GM18858 (cell line): ENCODE measurements at regions not wholly inside any gene's neighbourhood (a gene's known extent, or its start where the extent isn't known, plus 50 kb on each side); places are given as distances from the start of the nearest gene placed in this dataset.
"Not testable (repeated sequence)": the region's sequence is repeated elsewhere in the genome, so short reads cannot be mapped to it uniquely, and the experiment has no call there.

Source experiments
- ATAC-seq: cut with Tn5 transposase; IDR thresholded peaks from one replicate; pipeline ENCODE4 v1.9.1; 2021; ENCODE audit not compliant: unreplicated experiment

DNA sequence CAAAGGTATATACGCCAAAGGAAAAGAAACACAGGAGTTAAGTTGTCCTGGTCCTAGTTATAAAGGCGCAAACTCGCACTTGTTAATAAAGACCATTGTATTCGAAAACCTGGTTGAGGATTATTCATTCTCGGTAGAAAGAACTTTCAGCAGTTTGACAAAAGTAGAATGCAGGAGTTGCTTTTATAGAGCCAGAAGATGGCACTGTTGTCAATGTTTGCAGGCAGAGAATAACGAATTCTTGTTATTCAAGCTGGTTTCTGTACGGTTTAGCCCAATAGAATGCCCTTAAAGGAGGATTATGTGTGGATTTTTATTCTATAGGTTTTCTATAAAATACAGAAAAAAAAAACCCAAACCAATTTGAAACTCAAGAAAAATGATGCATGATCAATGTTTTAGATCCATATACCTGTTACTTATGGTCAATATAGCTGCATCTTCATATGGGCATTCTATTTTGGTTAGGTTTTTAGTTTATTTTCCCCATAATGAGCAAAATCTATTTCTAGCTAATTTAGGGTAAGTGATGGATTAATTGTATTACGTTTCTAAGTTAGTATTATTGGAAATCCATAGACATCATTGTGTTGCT is 510.3 kb downstream of the PLCL1 start:
- peak; percentile 61 for ATAC-seq

DNA sequence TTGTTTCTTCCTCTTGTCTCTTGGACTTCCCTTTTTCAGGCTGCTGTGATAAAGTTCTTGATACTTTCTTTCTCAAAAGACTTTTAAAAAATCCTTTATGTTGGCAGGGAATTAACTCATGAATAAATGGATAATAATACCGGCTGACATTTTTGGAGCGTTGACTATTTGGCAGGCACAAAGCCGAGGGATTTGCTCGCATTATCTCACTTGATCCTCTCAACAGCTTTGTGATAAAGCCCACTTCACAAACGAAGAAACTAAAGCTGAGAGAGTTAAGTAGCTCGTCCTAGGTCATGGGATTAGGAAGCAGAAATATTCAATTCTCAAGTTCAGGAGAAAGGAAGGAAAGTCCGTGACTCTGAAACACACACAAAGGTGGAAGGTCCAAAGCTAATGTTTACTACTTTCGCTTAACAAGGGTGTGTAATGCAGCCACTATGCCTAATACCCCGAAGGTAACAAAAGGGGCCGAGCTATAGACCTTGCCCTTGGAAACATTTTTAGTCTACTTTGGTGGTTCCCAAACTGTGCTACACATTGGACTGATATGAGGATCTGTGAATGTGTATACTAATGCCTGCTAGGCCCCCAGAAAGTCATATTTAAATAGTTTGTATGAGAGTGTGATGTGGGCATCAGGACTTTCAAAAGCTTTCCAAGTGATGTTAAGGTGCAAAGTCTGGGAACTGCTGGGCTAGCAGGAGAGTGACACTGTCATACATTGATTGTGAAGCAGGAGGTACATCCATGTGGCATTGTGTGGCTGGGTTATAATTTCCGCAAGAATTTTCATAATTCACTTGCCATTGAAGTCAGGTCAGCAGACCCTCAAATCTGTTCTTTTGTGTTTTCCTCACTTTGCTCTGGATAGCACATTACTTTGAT is 508.4 kb downstream of the PLCL1 start:
- ATAC-seq = no peak

DNA sequence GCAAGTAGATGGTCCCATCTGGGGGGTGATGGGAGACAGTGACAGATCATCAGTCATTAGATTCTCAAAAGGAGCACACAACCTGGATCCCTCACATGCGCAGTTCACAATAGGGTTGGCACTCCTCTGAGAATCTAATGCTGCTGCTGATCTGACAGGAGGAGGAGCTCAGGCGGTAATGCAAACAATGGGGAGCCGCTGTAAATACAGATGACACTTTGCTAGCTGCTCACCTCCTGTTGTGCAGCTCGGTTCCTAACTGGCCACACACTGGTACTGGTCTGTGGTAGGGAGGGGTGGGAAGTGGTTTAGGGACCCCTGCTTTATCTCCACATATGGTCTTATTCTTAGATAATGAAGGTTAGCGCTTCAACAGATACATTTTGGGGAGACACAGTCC is 506.6 kb downstream of the PLCL1 start:
- no peak for ATAC-seq

DNA sequence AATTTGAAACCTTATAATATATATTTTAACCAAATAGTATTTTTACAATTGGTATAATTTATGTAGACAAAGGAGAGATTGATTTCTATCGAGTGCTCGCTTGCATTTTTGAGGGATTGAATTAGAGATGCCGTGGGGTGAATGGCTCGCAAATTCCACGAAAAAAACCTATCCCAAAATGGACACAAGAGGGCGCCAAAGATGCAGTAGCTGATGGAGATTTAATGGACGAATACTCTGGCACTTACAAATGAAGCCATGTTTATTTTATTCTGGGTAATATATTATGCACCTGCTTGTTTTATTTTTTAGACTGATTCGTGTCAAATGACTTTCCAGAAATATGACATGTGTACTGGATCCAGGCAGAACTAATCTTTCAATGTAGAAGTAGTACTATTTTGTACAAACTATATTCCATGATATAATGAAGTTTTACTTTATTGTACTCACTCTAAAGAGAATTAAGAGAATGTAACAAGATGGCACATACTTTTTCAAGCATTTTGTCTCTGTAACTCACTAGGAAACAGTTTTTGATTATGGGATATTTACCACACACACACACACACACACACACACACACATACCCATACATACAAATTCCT is 505.4 kb downstream of the PLCL1 start:
- ATAC-seq = no peak

DNA sequence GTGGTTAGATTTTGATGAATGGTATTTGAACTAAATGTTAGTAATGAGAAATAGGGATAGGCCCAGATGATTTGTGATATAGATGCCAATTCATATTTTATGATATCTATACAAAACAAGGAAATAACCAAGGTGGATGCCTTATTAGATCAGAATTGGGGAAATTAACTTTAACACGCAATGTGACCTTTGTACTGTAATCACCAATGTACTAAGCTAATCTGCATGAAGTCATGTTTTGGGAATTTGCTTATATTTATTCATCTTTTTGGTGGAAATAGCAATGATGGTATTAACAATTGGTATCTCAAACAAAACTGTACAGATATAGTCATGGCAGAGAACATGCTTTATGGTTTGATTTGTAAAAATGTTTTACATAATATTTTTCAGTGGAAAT is 504.7 kb downstream of the PLCL1 start:
- no peak for ATAC-seq

DNA sequence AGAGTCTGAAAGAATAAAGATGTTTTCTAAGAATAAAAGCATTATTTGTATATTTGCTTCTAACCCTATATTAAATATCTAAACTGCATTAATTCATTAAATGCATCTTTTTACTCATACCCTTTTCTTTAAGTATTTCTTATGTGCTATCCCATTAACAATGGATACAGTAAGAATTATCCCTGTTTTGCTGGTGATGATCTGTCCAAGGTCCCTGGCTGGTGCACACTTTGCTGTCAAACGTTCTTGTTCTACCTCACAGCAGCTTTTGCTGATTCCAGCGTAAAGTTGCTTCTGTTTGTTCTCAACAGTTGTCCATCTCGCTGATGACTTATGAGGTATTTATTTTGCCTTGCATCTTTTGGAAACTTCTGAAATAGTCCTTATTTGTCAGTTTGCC is 504.0 kb downstream of the PLCL1 start:
- no peak for ATAC-seq

DNA sequence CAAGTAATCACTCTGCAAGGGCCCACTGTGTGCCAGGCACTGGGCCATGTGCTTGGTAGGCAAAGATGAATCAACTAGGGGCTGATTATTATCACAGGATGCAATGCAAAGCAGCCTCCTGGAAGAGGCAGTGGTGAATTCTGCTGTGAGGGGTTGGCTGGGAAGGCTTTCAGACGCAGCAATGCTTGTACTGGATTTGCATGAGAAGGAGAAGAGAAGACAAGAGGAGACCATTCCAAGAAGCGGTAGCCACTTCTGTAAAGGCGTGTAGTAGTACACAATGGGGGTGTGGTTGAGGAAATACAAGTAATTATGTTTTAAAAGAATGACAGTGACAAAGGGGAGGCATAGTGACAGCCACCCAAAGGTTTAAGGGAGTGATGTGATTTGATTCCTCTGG is 502.7 kb downstream of the PLCL1 start:
- no peak for ATAC-seq

DNA sequence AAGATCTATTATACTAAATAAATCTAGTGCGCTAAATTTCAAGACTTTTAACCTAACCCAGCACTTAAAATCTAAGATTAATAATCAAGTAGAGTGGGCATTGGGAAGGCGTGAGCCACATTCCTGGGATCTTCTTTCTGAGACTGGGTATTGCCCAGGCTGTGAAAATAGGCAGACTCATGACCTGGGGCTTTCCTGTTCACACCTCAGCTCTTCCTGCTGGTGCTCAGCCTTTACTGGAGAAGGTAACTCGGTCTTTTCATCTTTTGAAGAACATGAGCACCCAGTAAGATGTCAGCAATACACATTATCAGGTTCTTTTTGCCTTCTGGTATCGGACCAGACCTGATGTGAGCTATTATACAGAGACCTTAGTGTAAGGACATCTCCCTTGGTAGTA is 500.5 kb downstream of the PLCL1 start:
- ATAC-seq = no peak

DNA sequence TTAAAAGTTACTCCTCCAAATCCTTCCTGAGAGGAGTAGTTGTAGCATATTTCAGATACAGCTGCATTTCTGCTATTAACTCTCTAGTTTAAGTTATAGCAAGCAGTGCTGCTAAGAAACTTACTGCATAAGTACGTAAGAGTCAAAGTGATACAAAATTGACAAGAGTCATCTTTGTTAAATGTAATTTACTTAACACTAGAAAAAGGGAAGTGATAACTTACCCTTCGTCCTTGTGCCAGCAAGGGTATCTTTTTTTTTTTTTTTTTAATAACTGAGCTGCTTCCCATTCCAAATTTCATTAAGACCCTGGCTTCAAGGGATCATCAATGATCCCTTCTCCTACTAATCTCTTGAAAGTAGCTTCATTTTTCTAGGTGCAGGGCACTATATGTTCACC is 493.0 kb downstream of the PLCL1 start:
- peak; percentile 42 for ATAC-seq

DNA sequence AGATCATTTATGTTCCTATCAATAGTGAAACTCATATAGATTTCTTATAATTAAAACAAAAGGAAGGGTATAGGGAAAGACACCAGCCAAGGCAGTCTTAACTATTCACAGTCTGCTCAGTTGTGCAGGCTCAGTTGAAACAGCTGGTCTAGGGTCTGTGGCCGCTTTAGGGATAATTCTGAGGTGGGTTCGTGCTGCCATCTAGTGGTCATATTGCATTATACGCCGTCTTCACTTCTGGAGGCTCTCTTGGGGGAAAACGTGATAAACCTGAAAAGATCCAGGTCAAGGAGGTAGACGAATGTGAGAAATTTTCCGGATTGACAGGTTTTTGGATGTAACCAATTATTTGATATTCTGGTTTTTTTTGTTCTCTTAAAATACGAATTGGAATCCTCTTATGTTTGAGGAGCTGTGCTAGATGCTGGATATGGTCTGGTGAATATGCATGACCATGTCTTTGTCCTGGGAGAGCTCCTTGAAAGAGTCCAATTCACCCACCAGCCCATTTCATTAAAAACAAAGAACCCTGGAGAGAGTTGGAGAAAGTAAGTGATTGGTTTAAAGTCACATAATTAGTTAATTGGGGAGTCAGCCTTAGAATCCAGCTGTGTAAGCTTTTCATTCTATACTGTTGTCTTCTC is 492.4 kb downstream of the PLCL1 start:
- ATAC-seq = peak; percentile 81

DNA sequence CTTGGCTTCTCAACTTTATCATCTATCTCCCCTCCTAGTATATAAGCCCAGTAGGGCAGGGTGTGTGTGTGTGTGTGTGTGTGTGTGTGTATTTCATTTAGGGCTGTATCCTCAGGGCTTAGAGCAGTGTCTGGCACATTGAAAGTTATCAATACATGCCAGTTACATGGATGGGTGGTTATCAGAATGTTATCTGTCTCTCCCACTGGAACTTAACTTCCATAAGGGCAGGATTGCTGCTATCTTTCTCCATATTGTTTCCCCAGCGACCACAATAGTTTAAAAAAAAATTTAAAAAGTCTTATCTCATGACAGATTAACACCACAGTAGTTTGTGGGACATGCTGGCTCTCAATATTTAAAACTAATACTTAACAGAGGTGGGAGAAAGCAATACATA is 488.9 kb downstream of the PLCL1 start:
- no peak for ATAC-seq

DNA sequence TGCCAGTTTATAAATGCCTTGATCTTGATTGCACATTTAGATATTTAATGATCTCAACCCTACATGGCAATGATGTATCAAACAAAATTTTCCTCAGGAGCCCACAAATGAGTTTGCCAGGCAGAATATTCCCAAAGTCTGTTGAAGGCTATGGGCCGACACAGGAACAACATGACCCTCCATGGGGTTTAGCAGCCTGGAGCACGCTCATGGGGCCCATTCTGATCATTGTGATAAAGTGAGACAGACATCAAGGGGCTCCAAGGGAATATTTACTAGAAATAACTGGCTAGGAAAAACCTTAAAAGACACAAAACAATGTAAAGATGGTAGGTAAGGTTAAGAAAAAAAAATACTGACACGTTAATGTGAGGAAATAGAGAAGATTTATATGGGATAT is 485.4 kb downstream of the PLCL1 start:
- no peak for ATAC-seq

DNA sequence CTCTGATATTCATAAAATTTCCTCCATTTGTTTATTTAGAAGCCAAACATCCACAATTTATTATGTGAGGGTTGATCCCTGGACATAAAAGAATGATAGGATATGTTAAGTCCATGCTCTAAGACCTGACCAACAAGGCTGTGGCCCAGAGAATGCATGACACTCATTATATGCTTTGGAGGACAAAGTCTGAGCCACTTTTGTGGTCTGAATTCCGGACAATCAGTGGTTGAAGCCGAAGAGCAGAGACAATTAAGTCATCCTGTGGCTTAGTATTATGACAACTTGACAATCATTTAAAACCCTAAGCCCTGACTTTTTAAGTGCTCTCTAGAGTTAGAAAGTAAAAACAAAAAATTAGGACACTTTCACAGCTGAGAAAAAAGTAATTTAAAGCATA is 483.3 kb downstream of the PLCL1 start:
- no peak for ATAC-seq

DNA sequence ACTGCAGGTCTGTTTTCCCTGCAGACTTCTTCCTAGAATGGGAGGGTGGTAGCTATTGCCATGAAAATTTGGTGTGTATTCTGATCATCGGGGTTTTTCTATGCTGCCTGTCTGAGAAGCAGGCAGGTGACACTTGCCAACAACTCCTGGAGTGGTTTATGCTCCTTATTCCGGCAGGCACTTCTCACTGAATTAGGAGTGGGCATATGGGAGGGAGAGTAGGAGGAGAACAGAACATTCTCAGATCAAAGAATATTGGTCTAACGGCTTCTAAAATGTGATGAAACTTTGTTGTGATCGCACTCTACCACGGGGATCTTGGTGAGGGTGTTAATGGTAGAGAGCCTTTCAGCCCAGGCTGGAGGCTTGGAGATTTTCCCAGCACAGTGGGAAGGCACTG is 480.8 kb downstream of the PLCL1 start:
- no peak for ATAC-seq

DNA sequence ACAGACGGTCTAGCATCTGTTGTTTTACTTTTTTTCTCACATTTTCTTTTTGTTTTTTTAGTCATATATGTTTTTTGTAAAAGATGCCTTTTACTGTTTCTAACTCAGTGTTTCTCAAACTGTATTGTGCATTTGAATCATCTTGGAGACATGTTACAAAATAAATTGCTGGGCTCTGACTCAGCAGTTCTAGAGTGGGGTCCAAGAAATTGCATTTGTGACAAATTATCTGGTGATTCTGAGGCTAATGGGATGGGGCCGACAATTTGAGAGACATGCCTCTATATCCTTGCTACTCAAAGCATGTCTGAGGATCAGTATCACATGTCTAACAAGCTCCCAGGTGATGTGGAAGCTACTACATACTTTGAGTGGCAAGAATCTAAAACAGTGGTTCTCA is 478.8 kb downstream of the PLCL1 start:
- ATAC-seq = no peak

DNA sequence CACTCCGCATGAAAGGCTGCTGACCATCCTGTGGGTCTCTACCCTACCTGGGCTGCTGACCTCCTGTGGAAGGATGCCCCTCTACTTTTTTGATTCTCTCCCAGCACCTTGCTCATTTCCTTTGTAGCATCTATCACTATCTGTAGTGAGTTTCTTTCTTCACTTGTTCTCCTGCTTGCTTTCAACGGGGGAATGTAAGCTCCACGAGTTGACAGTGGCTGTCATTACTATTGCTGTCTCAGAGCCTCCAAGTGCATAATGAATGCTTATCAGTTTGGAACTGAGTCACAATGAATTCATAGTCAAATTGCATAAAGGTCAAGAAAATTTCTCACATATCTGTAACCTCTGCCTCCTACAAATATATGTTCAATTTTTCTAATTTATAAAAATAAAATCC is 477.7 kb downstream of the PLCL1 start:
- ATAC-seq = no peak

DNA sequence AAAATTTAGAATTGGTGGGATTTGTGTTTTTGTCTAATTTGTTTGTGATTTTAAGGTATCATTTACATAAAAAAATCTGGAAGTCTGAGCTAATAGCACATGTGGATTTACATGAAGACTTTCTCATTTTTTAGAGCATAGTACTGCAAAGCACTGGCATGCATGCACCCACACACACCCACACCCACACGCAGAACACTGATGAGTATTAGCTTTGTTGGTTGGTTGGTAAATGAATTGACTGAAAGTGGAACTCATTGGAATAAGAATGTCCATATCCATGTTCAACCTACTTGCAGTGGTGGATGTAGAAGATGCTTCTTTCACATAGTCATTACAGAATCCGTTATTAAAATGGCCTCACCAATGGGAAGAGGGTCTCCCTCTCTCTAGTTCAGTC is 475.8 kb downstream of the PLCL1 start:
- no peak for ATAC-seq

DNA sequence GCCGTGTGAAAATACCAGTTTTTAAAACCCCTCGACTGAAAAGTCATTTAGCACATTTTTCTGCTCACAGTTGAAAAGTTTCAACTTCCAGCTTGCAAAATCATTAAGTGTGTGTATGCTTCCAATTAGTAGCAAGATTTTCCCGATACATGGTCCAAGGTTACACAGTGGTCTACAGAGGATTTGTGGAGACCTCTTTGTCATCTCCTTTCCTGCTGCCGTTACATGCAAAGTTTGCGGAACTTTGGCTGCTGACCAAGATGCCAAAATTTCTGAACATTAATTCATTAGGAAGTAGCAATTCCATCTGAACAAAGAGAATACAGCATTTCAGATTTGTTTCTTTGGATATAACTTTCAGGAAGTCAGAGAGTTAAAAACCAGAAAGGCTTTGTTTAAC is 474.6 kb downstream of the PLCL1 start:
- ATAC-seq = no peak

DNA sequence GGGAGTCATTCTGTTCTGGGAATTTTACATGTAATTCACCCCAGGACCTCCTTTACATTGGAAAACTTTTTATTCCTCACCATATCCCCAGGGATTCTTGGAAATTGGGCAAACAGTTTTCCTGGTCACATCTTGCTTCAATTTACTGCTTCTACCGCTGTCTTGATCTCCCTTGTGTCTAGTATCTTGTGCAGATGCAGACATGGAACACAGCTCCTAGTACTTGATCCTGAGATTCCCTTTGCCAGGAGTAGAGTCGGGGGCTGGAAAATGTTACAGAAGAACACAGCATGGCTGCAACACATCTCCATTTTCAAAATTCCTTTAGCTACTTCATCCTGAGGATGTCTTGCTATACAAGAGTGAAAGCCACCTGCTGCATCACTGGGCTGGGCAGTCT is 472.8 kb downstream of the PLCL1 start:
- no peak for ATAC-seq

DNA sequence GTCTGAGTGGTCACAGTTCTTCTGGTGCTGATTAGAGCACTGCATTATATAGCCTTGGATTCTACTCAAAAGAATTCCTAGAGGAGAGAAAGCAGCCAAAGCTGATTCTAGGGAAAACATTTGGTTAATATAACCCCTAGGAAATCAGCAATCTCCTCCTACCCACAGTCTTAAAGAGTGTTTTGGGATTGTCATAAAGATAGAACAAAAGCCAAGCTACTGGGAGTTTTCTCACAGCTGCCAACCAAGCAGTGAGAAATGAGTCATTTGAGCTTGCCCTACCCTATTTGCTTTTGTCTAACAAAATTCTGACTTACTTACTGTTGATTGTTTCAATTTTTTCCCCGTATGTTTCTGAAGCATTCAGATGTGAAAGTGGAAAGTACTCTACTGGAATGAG is 469.3 kb downstream of the PLCL1 start:
- no peak for ATAC-seq

DNA sequence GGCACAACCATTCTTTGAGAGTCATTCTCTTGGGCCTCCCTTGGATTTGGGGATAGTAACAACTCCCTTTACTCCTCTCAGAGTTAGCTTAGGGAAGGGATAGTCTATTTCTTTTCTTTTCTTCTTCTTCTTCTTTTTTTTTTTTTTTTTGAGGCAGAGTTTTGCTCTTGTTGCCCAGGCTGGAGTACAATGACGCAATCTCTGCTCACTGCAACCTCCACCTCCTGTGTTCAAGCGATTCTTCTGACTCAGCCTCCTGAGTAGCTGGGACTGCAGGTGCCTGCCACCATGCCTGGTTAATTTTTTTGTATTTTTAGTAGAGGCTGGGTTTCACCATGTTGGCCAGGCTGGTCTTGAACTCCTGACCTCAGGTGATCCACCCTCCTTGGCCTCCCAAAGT is 465.8 kb downstream of the PLCL1 start:
- ATAC-seq = not testable (repeated sequence)

DNA sequence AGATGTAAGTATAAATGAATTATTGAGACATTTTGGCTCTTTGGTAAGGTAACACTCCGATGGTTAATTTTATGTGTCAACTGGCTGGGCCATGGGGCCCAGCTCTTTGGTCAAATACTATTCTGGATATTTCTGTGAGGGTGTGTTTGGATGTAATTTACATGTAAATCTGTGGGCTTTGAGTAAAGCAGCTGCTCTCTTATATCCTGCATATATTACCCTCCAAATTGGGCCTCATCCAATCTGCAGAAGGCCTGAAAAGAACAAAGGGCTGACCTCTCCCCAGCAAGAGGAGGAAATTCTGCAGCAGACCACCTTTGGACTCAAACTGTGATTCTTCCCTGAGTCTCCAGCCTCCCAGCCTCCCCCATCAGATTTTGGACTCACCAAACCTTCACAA is 464.1 kb downstream of the PLCL1 start:
- no peak for ATAC-seq
